CD14-positive monocyte (primary cell): ENCODE measurements at regions not wholly inside any gene's neighbourhood (a gene's known extent, or its start where the extent isn't known, plus 50 kb on each side); places are given as distances from the start of the nearest gene placed in this dataset.
"Not testable (repeated sequence)": the region's sequence is repeated elsewhere in the genome, so short reads cannot be mapped to it uniquely, and the experiment has no call there.

Source experiments
- DNase-seq, 3 donors: peaks; one replicate each; pipeline ENCODE4 v3.0.0-alpha.2; 2011 to 2022
- H2AFZ ChIP-seq: 2 replicates; pipeline ENCODE4 v1.6.0; 2012; ENCODE audit warnings: mild to moderate bottlenecking, low read depth, low read length, inconsistent platforms; ENCODE audit not compliant: insufficient read depth, poor library complexity, severe bottlenecking
- H3K27ac ChIP-seq, 2 donors: 1 replicate in 1 of 2; 2 replicates in 1 of 2; pipeline ENCODE4 v1.5.1; 2012 to 2013; ENCODE audit warnings: low read length in 2 of 2, control low read depth in 1 of 2, inconsistent platforms in 1 of 2, low read depth in 1 of 2, mild to moderate bottlenecking in 1 of 2
- H3K27me3 ChIP-seq, 2 donors: one replicate each; pipeline versions ENCODE4 v1.6.0 to v1.6.1; 2011 to 2013; ENCODE audit warnings: low read length in 2 of 2; ENCODE audit not compliant: control insufficient read depth in 2 of 2, insufficient read depth in 2 of 2
- H3K36me3 ChIP-seq, 2 donors: replicated peaks in 1 of 2; 1 replicate in 1 of 2; 2 replicates in 1 of 2; pipeline versions ENCODE4 v1.5.1 to v1.6.1; 2012 to 2013; ENCODE audit warnings: low read length in 2 of 2, control low read depth in 1 of 2, inconsistent platforms in 1 of 2, mild to moderate bottlenecking in 1 of 2; ENCODE audit not compliant: insufficient read depth in 2 of 2, control insufficient read depth in 1 of 2
- H3K4me1 ChIP-seq, 2 donors: 1 replicate in 1 of 2; 2 replicates in 1 of 2; pipeline versions ENCODE4 v1.5.1 to v1.6.1; 2012 to 2013; ENCODE audit warnings: low read length in 2 of 2, control low read depth in 1 of 2, inconsistent platforms in 1 of 2, mild to moderate bottlenecking in 1 of 2, moderate library complexity in 1 of 2; ENCODE audit not compliant: insufficient read depth in 2 of 2, control insufficient read depth in 1 of 2
- H3K4me2 ChIP-seq: replicated peaks from 2 replicates; pipeline ENCODE3; 2012; ENCODE audit warnings: low read length, moderate library complexity, mild to moderate bottlenecking; ENCODE audit not compliant: poor library complexity, severe bottlenecking; ENCODE audit errors: extremely low read depth
- H3K4me3 ChIP-seq, 3 experiments: fragments of 200-600 bp in 1 of 3; sonication (generic) in 1 of 3; replicated peaks in 1 of 3; 1 replicate in 2 of 3; 2 replicates in 1 of 3; pipeline ENCODE4 v1.5.1; 2011 to 2013; ENCODE audit warnings: low read length in 3 of 3, mild to moderate bottlenecking in 3 of 3, control low read depth in 2 of 3, low read depth in 2 of 3, inconsistent platforms in 1 of 3, moderate library complexity in 1 of 3
- H3K79me2 ChIP-seq: 2 replicates; pipeline ENCODE4 v1.6.0; 2012; ENCODE audit warnings: mild to moderate bottlenecking, control low read depth, inconsistent platforms, low read length, moderate library complexity; ENCODE audit not compliant: insufficient read depth
- H3K9ac ChIP-seq: 2 replicates; pipeline ENCODE4 v1.6.0; 2017; ENCODE audit warnings: low read length, mild to moderate bottlenecking; ENCODE audit not compliant: insufficient read depth, poor library complexity, severe bottlenecking
- H3K9me3 ChIP-seq, 2 donors: replicated peaks in 1 of 2; 1 replicate in 1 of 2; 2 replicates in 1 of 2; pipeline versions ENCODE4 v1.5.1 to v1.6.1; 2012 to 2013; ENCODE audit warnings: low read length in 2 of 2, control low read depth in 1 of 2; ENCODE audit not compliant: control insufficient read depth in 1 of 2, insufficient read depth in 1 of 2
- H4K20me1 ChIP-seq: 2 replicates; pipeline ENCODE4 v1.6.0; 2012; ENCODE audit warnings: mild to moderate bottlenecking, low read length, control low read depth, moderate library complexity; ENCODE audit not compliant: insufficient read depth
- H3K27ac Mint-ChIP-seq, 7 donors: one replicate each; pipeline ENCODE4 v1.8.0; 2020; ENCODE audit warnings: mild to moderate bottlenecking in 7 of 7, mixed read lengths in 7 of 7, moderate library complexity in 6 of 7, inconsistent platforms in 2 of 7
- H3K27me3 Mint-ChIP-seq, 3 donors: one replicate each; pipeline ENCODE4 v1.8.0; 2021 to 2022; ENCODE audit warnings: low read depth in 3 of 3, mild to moderate bottlenecking in 3 of 3, mixed read lengths in 3 of 3, moderate library complexity in 3 of 3, inconsistent platforms in 1 of 3
- H3K36me3 Mint-ChIP-seq, 2 donors: one replicate each; pipeline ENCODE4 v1.8.0; 2020; ENCODE audit warnings: mixed read lengths in 2 of 2, inconsistent platforms in 1 of 2, mild to moderate bottlenecking in 1 of 2
- H3K4me1 Mint-ChIP-seq: one replicate; pipeline ENCODE4 v1.8.0; 2020; ENCODE audit warnings: mild to moderate bottlenecking, mixed read lengths
- H3K4me3 Mint-ChIP-seq, 2 donors: one replicate each; pipeline ENCODE4 v1.8.0; 2020; ENCODE audit warnings: mild to moderate bottlenecking in 2 of 2, mixed read lengths in 2 of 2, moderate library complexity in 1 of 2
- H3K9me3 Mint-ChIP-seq, 7 donors: one replicate each; pipeline ENCODE4 v1.8.0; 2020 to 2022; ENCODE audit warnings: mixed read lengths in 7 of 7, mild to moderate bottlenecking in 6 of 7, moderate library complexity in 6 of 7, inconsistent platforms in 2 of 7
- WGBS: methylation state at CpG from one replicate; pipeline ENCODE4 v1.1.5; 2013; ENCODE audit warnings: missing lambda C conversion rate; ENCODE audit not compliant: insufficient coverage; 5-methylcytosine and 5-hydroxymethylcytosine counted together
- intact Hi-C, 2 donors: fragments of 100-400 bp; cut with micrococcal nuclease; formaldehyde crosslinking; loops; one replicate each; pipeline versions ENCODE4 v1.15.0 to v1.15.1; 2023
- TF ChIP-seq, protein P1 (sequence below): fragments of 200-600 bp; IDR thresholded peaks from one replicate; pipeline ENCODE4 v1.8.0; 2022; ENCODE audit warnings: antibody characterized with exemption, mild to moderate bottlenecking

DNA sequence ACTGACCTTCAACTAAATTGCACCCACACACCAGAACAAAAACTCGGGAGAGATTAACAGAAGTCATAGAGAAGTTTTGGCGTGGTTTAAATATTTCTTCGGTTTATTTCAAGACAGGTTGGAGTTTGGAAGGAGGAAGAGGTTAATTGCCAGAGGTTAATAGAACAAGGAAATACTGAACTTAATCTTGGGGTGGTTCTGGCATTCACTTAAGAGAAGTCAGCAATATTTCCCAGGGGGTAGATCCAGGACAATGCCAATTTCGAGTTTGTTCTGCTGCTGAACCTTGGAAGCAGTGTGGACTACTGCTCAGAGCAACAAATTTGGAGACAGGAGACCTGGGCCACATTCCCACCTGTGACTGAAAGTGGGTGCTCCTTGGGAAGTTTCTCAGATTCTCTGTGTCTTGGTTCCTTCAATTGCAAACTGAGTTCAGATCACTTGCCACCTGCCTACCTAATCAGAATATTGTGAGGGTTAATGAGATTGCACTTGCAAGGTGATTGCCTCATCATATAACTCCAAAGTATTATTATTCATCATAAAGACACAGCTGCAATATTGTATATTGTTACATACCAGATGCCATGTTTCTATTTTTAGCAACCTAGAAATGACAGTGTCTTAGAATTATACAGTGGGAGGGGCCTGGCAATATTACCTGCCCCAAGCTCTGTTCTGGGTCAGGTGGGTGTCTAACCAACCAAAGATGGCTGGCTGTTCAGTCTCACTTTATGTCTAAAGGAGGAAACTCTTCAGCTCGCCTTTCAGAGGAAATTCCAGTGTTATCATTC, 217.4 kb downstream of the CDCA7 start:
- Histone ChIP-seq H3K9me3 (no peaks in the 10 kb centered on the region), H3K4me2 (no peak overlapping the region), H3K4me1 (no peaks in the 10 kb centered on the region), H3K4me3 (no peak overlapping the region), H2AFZ (no peak overlapping the region), H3K27ac (no peak overlapping the region), H3K9ac (no peak overlapping the region), H3K79me2 (no peaks in the 10 kb centered on the region), H4K20me1 (no peaks in the 10 kb centered on the region), H3K36me3 (no peaks in the 10 kb centered on the region), H3K27me3 (peaks cover 3 to 8% of the 10 kb centered on the region in 2 donors)
- peaks cover 5% of the 10 kb centered on the region for H3K4me1 Mint-ChIP-seq
- no peak overlapping the region for H3K4me3 Mint-ChIP-seq
- DNase-seq = no peak
- TF ChIP-seq, protein P1, sequence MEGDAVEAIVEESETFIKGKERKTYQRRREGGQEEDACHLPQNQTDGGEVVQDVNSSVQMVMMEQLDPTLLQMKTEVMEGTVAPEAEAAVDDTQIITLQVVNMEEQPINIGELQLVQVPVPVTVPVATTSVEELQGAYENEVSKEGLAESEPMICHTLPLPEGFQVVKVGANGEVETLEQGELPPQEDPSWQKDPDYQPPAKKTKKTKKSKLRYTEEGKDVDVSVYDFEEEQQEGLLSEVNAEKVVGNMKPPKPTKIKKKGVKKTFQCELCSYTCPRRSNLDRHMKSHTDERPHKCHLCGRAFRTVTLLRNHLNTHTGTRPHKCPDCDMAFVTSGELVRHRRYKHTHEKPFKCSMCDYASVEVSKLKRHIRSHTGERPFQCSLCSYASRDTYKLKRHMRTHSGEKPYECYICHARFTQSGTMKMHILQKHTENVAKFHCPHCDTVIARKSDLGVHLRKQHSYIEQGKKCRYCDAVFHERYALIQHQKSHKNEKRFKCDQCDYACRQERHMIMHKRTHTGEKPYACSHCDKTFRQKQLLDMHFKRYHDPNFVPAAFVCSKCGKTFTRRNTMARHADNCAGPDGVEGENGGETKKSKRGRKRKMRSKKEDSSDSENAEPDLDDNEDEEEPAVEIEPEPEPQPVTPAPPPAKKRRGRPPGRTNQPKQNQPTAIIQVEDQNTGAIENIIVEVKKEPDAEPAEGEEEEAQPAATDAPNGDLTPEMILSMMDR = no peak
- peaks cover 0 to 8% (median 0%) of the 10 kb centered on the region in 7 donors for H3K9me3 Mint-ChIP-seq
- intact Hi-C loops = no loop called here
- H3K36me3 Mint-ChIP-seq = no peaks in the 10 kb centered on the region
- 71% methylated on average over 3 of the region's 5 CpGs for WGBS
- peaks cover 2 to 16% (median 12%) of the 10 kb centered on the region in 3 donors for H3K27me3 Mint-ChIP-seq
- no peak overlapping the region for H3K27ac Mint-ChIP-seq

DNA sequence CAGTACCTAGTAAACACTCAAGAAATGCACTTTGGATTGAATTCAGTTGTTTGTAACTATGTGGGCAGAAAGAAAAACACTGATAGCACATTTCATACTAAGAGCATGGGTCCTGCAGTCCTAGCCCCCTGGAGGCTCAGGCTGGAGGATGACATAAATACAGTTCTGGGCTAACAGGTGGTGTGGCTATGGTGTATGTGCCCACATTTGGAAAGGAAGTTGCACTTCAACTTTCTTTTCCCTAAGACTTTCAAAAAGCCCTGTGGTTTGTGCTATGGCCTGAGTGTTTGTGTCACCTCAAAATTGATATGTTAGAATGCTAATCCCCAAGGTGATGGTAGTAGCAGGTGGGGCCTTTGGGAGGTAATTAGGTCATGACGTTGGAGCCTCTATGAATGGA, 218.2 kb downstream of the CDCA7 start:
- no CpG with 5 or more reads among the region's 1 CpG for WGBS
- Histone ChIP-seq H3K27ac (no peak overlapping the region), H3K9me3 (no peaks in the 10 kb centered on the region), H2AFZ (no peak overlapping the region), H3K4me2 (no peak overlapping the region), H4K20me1 (no peaks in the 10 kb centered on the region), H3K4me3 (no peak overlapping the region), H3K36me3 (no peaks in the 10 kb centered on the region), H3K27me3 (peaks cover 3 to 8% of the 10 kb centered on the region in 2 donors), H3K79me2 (no peaks in the 10 kb centered on the region), H3K4me1 (no peaks in the 10 kb centered on the region), H3K9ac (no peak overlapping the region)
- intact Hi-C loops = no loop called here
- no peak overlapping the region for H3K4me3 Mint-ChIP-seq
- peaks cover 2 to 16% (median 12%) of the 10 kb centered on the region in 3 donors for H3K27me3 Mint-ChIP-seq
- no peak overlapping the region for H3K27ac Mint-ChIP-seq
- peaks cover 5% of the 10 kb centered on the region for H3K4me1 Mint-ChIP-seq
- peaks cover 0 to 8% (median 0%) of the 10 kb centered on the region in 7 donors for H3K9me3 Mint-ChIP-seq
- TF ChIP-seq, protein P1 = no peak
- no peak for DNase-seq
- no peaks in the 10 kb centered on the region for H3K36me3 Mint-ChIP-seq

DNA sequence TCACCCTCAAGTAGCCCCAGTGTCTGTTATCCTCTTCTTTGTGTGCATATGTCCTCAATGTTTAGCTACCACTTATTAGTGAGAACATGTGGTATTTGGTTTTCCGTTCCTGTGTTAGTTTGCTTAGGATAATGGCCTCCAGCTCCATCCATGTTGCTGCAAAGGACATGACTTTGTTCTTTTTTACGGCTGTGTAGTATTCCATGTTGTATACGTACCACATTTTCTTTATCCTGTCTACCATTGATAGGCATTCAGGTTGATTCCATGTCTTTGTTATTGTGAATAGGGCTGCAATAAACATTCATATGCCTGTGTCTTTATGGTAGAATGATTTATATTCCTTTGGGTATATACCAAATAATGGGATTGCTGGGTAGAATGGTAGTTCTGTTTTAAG, 219.1 kb downstream of the CDCA7 start:
- H3K36me3 ChIP-seq, H3K4me1 Mint-ChIP-seq, H3K4me2 ChIP-seq, H3K9ac ChIP-seq, H3K36me3 Mint-ChIP-seq, H3K27me3 ChIP-seq, DNase-seq, H3K4me3 Mint-ChIP-seq, H3K27ac ChIP-seq, intact Hi-C loops, H3K79me2 ChIP-seq, H3K4me3 ChIP-seq, H3K9me3 Mint-ChIP-seq, H4K20me1 ChIP-seq, H3K4me1 ChIP-seq, H3K9me3 ChIP-seq, H2AFZ ChIP-seq, H3K27ac Mint-ChIP-seq: not testable (repeated sequence)
- WGBS = no CpG with 5 or more reads among the region's 3 CpGs
- H3K27me3 Mint-ChIP-seq = peaks cover 2 to 16% (median 12%) of the 10 kb centered on the region in 3 donors
